ENCODE measurements at regions not wholly inside any gene's neighbourhood (a gene's known extent, or its start where the extent isn't known, plus 50 kb on each side); places are given as distances from the start of the nearest gene placed in this dataset.

- Histone ChIP-seq H2AFZ (no peak overlapping the region), H3K27me3 (ENCODE audit: insufficient read depth) (no peaks in the 10 kb centered on the region), H3K4me3 (no peak overlapping the region), H3K4me1 (ENCODE audit: insufficient read depth) (no peaks in the 10 kb centered on the region), H3K79me2 (replicated peaks; ENCODE audit: insufficient read depth) (no peaks in the 10 kb centered on the region), H3K27ac (ENCODE audit: low read depth) (no peak overlapping the region), H3K9me2 (ENCODE audit: insufficient read depth) (no peaks in the 10 kb centered on the region; the same call in 1 of the 2 replicates), H3K4me2 (no peak overlapping the region), H3K36me3 (ENCODE audit: insufficient read depth) (no peaks in the 10 kb centered on the region), H4K20me1 (replicated peaks; ENCODE audit: insufficient read depth) (no peaks in the 10 kb centered on the region), H3F3A (replicated peaks; ENCODE audit: low read depth) (no peaks in the 10 kb centered on the region)
- TF ChIP-seq JUNB (IDR thresholded peaks at IDR 0.05; ENCODE audit: unreplicated experiment) (no peak), ETS1 (IDR thresholded peaks at IDR 0.05) (no peak), EZH2 (IDR thresholded peaks at IDR 0.05; ENCODE audit: low read depth, unreplicated experiment) (no peak), POLR2AphosphoS5 (IDR thresholded peaks at IDR 0.05; ENCODE audit: low read depth) (no peak), CREB1 (CRISPR knock-in tag; IDR thresholded peaks at IDR 0.05; ENCODE audit: low read depth) (no peak), REST (IDR thresholded peaks at IDR 0.05; ENCODE audit: unreplicated experiment) (no peak), CTCF (conservative IDR thresholded peaks at IDR 0.05; ENCODE audit: low read depth in 2 of 2) (no peak), NANOG (IDR thresholded peaks at IDR 0.05; ENCODE audit: borderline replicate concordance) (no peak), ZNF114 (CRISPR knock-in tag; IDR thresholded peaks at IDR 0.05) (no peak), ZNF331 (CRISPR knock-in tag; IDR thresholded peaks at IDR 0.05; ENCODE audit: low read depth) (no peak), STAT1 (IDR thresholded peaks at IDR 0.05; ENCODE audit: unreplicated experiment) (no peak), ZNF462 (CRISPR knock-in tag; IDR thresholded peaks at IDR 0.05) (no peak), EZH2phosphoT487 (IDR thresholded peaks at IDR 0.05; ENCODE audit: unreplicated experiment) (no peak)
- Mint-ChIP-seq H3K27me3 (ENCODE audit: insufficient read depth, low read depth, poor library complexity) (peaks cover 7% of the 10 kb centered on the region), H3K4me1 (peaks cover 6% of the 10 kb centered on the region; the same call in 1 of the 3 replicates), H3K36me3 (ENCODE audit: low read depth) (no peaks in the 10 kb centered on the region), H3K4me3 (no peak overlapping the region), H3K9me3 (no peaks in the 10 kb centered on the region), H3K27ac (no peak overlapping the region)
- no peak for DNase-seq (ENCODE audit: low spot score)
- no peak for ATAC-seq
Observed at GRCh38 chr13:111424134-111424533, 103.7 kb downstream of the TEX29 start.

Measured in GM23338 (cell line).